CD4-positive, alpha-beta T cell treated with Interleukin-21 for 1 hour (primary cell): ENCODE measurements at regions not wholly inside any gene's neighbourhood (a gene's known extent, or its start where the extent isn't known, plus 50 kb on each side); places are given as distances from the start of the nearest gene placed in this dataset.

Source experiments
- DNase-seq: peaks from one replicate; pipeline ENCODE4 v3.0.0-alpha.2; 2020

GRCh38 chr17:5789528-5789927 is 205.2 kb upstream of the NLRP1 start:
- DNase-seq = no peak

DNA sequence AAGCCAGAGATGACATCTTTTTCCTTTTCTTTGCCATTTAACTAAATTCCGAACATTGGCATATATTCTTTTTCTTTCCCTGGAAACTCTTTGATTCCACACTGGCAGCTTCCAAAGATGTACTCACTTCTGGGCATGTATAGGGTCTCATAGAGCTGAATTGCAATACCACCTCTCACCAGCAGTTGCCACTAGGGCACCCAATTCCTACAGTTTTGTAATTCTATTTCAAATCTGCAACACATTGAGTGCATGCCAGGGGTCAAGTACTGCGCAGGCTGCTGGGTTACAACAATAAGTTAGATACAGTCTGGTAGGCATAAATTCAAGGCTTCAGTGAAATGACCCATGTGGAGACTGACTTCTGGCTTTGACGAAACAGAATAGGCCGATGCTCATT is 208.8 kb upstream of the NLRP1 start:
- no peak for DNase-seq

DNA sequence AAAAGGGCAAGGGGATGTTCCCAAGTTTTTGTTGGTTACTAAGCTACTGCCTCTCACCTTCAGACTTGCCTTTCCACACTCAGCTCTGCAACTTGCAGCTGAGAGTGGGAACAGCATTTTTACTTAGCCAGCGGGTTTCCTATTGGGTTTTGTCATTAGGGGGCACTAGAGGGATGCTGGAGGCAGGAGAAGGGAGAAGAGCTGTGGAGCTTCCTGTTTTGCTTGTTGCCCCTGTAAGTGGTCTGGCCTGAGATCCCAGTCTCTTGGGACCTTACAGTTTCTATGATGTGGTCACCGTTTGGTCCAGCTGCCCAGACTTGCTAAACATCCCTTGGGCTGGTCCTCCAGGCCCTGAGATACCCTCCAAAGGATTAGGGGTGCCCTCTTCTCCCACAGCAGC is 209.6 kb upstream of the NLRP1 start:
- no peak for DNase-seq

GRCh38 chr17:5794385-5794784 is 210.1 kb upstream of the NLRP1 start:
- DNase-seq = no peak

DNA sequence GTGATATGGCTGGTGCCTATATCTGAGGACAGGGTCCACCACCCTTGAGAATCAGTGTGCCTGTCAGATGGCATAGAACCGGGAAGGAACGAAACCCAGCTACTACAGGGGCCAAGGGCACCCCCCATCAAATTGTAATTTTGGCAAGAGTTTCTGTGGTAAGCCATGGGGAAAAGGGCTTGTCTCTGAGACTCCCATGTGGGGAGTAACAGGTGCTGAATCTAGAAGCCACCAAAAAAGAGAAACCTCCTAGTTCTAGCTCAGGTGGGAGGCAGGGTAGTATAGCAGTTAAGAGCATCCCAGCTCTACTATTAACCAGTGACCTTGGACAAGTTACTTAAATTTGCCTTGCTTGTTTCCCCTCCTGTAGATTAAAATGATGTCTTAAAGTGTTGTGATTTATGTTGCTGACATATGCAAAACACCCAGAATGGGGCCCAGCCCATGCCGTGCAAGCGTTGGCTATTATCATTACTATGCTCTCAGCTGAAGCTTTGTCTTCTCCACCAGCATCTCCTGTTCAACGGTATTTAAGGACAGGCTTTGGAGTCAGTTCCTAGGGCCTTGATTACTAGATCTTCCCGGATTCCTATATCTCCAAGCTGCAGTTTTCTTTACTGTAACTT is 210.7 kb upstream of the NLRP1 start:
- no peak for DNase-seq

- no peak for DNase-seq
Observed at GRCh38 chr17:5797447-5798050, 213.2 kb upstream of the NLRP1 start.

DNA sequence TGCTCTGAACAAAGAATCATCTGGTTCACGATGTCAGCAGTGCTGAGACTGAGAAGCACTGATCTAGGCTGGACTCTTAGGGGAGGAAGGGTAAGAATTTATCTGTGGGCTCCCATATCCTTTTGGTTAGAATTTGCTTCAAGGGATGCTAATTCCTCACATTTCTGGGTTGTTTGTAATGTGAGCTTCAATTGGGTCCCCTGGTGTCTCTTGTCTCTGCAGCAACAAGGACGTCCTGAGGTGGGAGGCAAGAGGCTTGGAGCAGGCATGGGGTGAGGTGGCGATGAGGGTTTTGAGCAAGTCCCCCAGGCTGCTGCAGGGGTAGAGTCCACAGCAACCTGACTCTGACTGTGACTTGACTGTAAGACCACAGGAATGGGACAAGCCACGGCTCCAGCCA is 213.8 kb upstream of the NLRP1 start:
- no peak for DNase-seq

- DNase-seq = no peak
Observed at GRCh38 chr17:5800131-5800530, 215.8 kb upstream of the NLRP1 start.

DNA sequence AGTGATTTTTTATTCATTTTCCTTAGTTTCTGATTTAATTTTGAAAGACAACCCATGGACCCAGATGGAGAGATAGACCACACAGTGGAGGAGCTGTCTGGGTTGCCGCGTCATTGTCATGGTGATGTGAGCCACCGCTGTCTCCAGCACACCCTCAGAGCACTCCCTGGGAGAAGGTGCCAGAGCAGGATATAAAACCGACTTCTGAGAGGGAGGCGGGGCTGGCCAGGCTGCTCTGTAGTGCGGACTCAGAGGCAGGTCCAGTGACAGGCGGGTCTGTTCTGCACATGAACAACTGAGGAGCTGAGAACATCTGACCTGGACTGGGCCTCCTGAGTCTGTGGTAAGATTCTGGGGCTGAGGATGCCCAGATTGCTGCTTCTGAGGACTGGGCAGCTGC is 216.3 kb upstream of the NLRP1 start:
- no peak for DNase-seq

GRCh38 chr17:5804251-5804650 is 219.9 kb upstream of the NLRP1 start:
- DNase-seq = no peak

DNA sequence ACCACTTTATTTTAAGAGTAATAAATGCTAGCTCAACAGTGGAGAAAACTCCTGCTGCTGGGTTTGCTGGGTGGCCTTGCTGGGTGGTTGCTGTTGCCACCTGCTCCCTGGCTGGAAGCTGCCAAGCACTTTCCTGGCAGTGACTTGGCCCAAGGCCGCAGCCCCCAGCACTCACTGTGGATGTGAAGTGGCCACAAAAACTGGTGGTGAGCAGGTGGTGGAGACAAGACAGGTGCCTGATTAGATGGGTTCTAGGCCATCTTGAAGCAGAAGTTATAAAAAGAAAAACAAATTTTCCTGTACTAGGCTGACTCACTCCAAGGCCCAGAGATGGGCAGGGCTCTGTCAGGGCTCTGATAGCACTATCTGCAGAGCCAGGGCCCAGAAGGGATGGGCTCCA is 224.7 kb upstream of the NLRP1 start:
- DNase-seq = no peak

- DNase-seq = no peak
Observed at GRCh38 chr17:5809580-5810188, 225.4 kb upstream of the NLRP1 start.

- DNase-seq = no peak
Observed at GRCh38 chr17:5812590-5812989, 228.3 kb upstream of the NLRP1 start.

- DNase-seq = no peak
Observed at GRCh38 chr17:5813357-5813756, 229.0 kb upstream of the NLRP1 start.

DNA sequence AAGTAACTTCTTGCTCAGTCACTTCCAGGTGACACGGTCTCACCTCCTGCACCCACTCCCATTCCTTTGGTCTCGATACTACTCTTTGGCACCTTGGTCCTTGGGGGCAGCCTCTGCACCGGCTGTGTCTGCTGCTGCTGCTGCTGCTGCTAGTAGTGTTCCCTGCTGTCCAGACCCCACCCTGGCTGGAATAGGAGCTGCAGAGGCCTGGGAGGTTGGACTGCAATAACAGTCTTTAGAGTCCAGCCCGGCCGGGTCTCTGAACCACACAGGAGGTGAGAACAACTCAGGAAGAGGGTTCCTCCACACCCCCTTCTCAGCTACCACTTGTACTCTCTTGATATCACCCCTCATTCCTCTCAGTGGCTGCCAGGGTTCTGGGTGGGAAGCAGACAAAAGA is 231.1 kb upstream of the NLRP1 start:
- no peak for DNase-seq

DNA sequence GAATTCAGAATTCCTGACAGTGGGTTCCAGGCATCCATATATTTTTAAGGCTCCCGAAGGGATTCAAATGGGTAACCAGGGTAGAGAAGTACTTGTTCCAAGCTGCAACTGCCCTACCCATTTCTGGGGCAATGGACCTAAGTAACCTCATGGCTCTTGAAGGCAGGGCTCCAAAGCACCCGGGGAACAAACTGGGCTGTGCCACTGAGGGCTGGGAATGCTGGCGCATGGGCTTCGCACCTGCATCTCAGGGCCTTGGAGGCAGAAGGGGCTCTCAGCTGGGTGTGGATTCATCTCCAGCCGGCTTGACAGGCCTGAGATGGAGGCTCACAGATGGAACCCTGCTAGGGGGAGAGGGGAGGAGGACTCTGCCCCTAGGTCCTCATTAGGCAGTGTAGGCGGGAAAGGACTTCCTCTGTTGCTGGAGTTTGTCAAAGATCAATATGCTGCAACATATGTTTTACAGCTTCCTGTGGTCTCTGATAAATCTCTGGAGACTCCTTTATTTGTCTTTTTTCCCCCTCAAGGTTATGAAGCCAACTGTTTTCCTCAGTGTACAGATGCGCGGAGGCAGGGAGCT is 232.3 kb upstream of the NLRP1 start:
- no peak for DNase-seq

DNA sequence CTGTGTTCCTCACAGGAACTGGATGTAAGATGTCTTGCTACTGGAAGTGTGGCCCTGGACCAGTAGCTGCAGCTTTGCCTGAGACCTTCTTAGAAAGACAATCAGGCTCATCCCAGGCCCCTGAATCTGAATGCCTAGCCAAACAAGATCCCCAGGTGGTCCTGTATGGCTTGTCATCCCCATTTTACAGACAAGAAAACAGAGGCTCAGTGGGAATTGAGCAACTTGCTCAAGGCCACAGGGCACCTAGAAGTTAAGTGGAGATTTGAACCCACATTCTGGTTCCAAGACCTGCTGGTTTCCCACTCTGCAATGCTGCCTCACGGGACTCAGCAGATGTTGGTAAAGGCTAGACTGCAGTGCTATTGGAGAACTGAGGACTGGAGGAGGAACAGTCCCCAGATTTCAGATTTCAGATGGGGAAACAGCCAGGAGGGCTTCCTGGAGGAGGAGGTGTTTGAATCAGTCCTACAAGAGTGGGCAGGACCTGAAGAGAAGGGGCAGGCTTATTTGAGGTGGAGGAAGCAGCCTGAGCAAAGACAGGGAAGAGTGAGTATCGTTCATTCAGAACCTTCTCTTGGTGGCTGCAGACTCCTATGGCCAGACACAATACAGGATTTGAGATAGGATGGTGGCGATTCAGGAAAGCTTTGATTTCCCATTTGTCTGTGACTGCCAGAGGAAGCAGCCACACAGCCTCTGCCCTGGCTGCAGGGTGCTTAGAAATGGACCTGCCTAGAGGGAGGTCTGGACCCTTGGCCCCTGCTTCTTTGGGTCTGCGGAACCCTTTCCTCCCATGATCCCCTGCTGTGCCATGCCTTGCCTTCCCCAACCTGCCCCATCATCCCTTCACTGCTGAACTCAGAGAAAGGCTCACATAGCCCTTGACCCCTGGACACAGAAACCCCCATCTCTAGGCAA is 233.4 kb upstream of the NLRP1 start:
- no peak for DNase-seq

DNA sequence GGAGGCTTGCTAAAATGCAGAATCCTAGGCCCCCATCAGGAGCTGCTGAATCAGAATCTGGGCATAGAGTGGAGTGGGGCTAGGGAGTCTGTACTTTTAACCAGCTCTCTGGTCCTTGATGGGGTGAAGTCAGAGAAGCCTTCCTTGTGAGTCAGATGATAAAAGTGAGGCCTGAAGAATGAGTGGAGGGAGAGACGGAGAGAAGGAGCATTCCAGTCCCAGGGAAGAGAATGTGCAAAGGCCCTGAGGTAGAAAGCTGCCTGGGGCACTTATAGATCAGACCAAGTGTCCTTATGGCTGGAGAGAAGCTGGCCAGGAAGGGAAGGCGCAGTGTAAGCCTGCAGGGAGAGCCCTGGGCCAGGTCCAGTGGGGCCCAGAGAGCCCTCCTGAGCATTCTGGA is 235.1 kb upstream of the NLRP1 start:
- DNase-seq = no peak

DNA sequence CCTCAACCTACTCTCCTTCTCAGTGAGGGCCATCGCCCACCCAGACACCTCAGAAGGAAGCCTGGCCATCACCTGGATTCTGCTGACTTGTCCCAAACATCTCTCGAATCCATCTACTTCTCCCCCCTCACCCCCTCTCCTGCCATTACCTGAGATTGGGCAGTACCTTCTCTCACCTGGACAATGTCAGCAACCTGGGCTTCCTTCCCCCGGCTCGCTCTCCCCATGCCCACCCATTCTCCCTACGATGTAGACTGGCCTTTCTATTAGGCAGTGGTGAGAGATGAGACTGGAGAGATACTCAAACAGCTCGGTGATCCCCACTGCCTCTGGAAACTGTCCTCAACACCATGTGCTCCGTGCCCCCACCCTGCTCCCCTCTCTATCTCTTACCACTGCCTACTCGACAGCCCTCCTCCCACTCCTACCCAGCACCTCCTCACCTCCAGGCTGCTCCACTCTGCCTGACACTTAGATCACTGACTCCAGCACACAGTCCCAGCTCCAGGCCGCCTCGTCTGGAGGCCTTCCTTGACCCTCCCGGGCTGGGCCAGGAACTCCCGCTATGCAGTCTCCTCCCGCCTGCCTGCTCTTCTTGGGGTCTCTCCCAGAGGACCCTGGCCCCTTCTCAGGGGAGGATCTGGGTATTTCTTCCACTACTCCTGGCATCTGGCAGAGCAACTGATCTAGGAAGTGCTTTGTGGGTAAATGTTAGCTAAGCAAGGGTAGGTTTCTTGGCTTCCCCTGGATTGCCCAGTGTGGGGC is 235.8 kb upstream of the NLRP1 start:
- DNase-seq = no peak

- DNase-seq = no peak
Observed at GRCh38 chr17:5820721-5821456, 236.6 kb upstream of the NLRP1 start.

- no peak for DNase-seq
Observed at GRCh38 chr17:5821803-5822202, 237.5 kb upstream of the NLRP1 start.
